ACHN (cell line): ENCODE measurements at regions not wholly inside any gene's neighbourhood (a gene's known extent, or its start where the extent isn't known, plus 50 kb on each side); places are given as distances from the start of the nearest gene placed in this dataset.

Experiments used
- DNase-seq: peaks from one replicate; pipeline ENCODE4 v3.0.0-alpha.2; 2015
- in situ Hi-C: cut with HindIII; loops from 2 replicates; pipeline ENCODE4 v1.10.0; 2017; ENCODE audit warnings: low sequenced_read_pairs, low pct_ligation_motif_present, low pct_unique_long_range_greater_than_20kb

GRCh38 chr22:49190816-49191505, 636.7 kb downstream of the BRD1 start:
- in situ Hi-C loops, result no loop called here
- DNase-seq, result no peak

GRCh38 chr22:49189871-49190270, 637.8 kb downstream of the BRD1 start:
- DNase-seq, result no peak
- in situ Hi-C loops, result no loop called here

GRCh38 chr22:49188591-49188990, 639.1 kb downstream of the BRD1 start:
- DNase-seq, result no peak
- in situ Hi-C loops, result no loop called here

- in situ Hi-C loops, result no loop called here
Observed at GRCh38 chr22:49188091-49188490, 639.6 kb downstream of the BRD1 start.

GRCh38 chr22:49186762-49187161, 640.9 kb downstream of the BRD1 start:
- no peak for DNase-seq
- in situ Hi-C loops, result no loop called here

More at GRCh38 chr22:49188091-49188490, 639.6 kb downstream of the BRD1 start:
- DNase-seq, result no peak

- in situ Hi-C loops, result no loop called here
Observed at GRCh38 chr22:49186293-49186692, 641.4 kb downstream of the BRD1 start.

GRCh38 chr22:49185312-49185969, 642.2 kb downstream of the BRD1 start:
- in situ Hi-C loops, result no loop called here
- DNase-seq, result no peak

More at GRCh38 chr22:49186293-49186692, 641.4 kb downstream of the BRD1 start:
- DNase-seq, result no peak

- DNase-seq, result no peak
- in situ Hi-C loops, result no loop called here
Observed at GRCh38 chr22:49184736-49185135, 642.9 kb downstream of the BRD1 start.

GRCh38 chr22:49183826-49184216, 643.9 kb downstream of the BRD1 start:
- no peak for DNase-seq
- in situ Hi-C loops, result no loop called here

- DNase-seq, result no peak
- in situ Hi-C loops, result no loop called here
Observed at GRCh38 chr22:49183208-49183825, 644.4 kb downstream of the BRD1 start.

GRCh38 chr22:49182416-49182815, 645.3 kb downstream of the BRD1 start:
- in situ Hi-C loops, result no loop called here
- no peak for DNase-seq

- DNase-seq, result no peak
- in situ Hi-C loops, result no loop called here
Observed at GRCh38 chr22:49181942-49182341, 645.7 kb downstream of the BRD1 start.

GRCh38 chr22:49181431-49181830, 646.2 kb downstream of the BRD1 start:
- no peak for DNase-seq
- in situ Hi-C loops, result no loop called here

GRCh38 chr22:49180683-49181024, 647.0 kb downstream of the BRD1 start:
- no peak for DNase-seq
- in situ Hi-C loops, result no loop called here

GRCh38 chr22:49179886-49180682, 647.6 kb downstream of the BRD1 start:
- in situ Hi-C loops, result no loop called here
- no peak for DNase-seq

GRCh38 chr22:49179175-49179574, 648.5 kb downstream of the BRD1 start:
- no peak for DNase-seq
- in situ Hi-C loops, result no loop called here

GRCh38 chr22:49178246-49179005, 649.2 kb downstream of the BRD1 start:
- in situ Hi-C loops, result no loop called here

GRCh38 chr22:49177666-49178065, 650.0 kb downstream of the BRD1 start:
- DNase-seq, result no peak
- in situ Hi-C loops, result no loop called here

More at GRCh38 chr22:49178246-49179005, 649.2 kb downstream of the BRD1 start:
- no peak for DNase-seq
